ENCODE measurements at regions not wholly inside any gene's neighbourhood (a gene's known extent, or its start where the extent isn't known, plus 50 kb on each side); places are given as distances from the start of the nearest gene placed in this dataset.

DNA sequence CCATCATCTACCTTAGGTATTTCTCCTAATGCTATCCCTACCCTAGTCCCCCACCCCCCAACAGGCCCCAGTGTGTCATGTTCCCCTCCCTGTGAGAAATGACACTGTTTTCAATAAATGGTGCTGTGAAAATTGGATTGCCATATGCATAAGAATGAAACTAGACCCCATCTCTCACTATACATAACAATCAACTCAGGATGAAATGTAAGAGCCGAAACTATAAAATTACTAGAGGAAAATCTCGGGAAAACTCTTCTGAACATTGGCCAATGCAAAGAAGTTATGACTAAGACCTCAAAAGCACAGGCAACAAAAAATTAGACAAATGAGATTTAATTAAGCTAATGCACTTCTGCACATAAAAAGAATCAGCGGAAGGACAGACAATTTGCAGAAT is 138.2 kb downstream of the SUCLA2 start:
- H3K36me3 ChIP-seq (ENCODE audit: control insufficient read depth in 4 of 4, insufficient read depth in 3 of 4, low read depth in 1 of 4, low read length in 3 of 4), result no peaks in the 10 kb centered on the region
- no peaks in the 10 kb centered on the region for H3K27me3 ChIP-seq (ENCODE audit: control insufficient read depth in 4 of 4, insufficient read depth in 4 of 4, low read length in 3 of 4)
- no peak for DNase-seq (ENCODE audit: low spot score)
- no peak for TF ChIP-seq NR2F2 (IDR thresholded peaks at IDR 0.05)
- no peak for TF ChIP-seq TAF1 (conservative IDR thresholded peaks at IDR 0.05)
- TF ChIP-seq JUND (IDR thresholded peaks at IDR 0.05), result no peak
- no peak for TF ChIP-seq HNF4G (IDR thresholded peaks at IDR 0.05)
- TF ChIP-seq SP1 (IDR thresholded peaks at IDR 0.05), result no peak
- no peak overlapping the region for H3K27ac ChIP-seq (ENCODE audit: low read depth in 1 of 2, low read length in 2 of 2)
- no peaks in the 10 kb centered on the region for H3K4me1 ChIP-seq (ENCODE audit: control insufficient read depth in 4 of 4, insufficient read depth in 4 of 4, low read length in 3 of 4)
- H3K9me3 ChIP-seq (ENCODE audit: control insufficient read depth in 4 of 4, low read length in 3 of 4), result no peaks in the 10 kb centered on the region
- no peak overlapping the region for H3K4me3 ChIP-seq (ENCODE audit: low read depth in 1 of 3, low read length in 3 of 3)
- H3K9ac ChIP-seq (ENCODE audit: low read depth in 1 of 2, low read length in 2 of 2), result no peak overlapping the region
- 89% methylated on average over 3 of the region's 3 CpGs for WGBS

DNA sequence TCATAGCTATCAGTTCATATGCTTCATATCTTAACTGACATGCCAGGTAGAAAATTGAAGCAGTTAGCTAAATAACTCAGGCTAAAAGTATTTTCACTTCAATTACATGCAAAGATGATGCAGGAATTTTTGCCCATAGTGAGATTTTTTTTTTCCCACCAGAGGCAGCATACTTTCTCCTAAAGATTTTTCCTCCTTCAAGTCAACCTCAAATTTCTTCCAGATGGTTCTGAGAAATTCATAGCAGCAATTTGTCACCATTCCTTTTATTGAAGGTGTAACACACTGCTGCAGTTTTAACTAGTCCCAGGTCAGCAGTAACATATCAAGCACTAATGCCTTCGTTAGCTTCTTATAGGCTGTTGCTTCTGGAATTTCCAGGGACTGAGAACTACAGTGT is 141.9 kb downstream of the SUCLA2 start:
- no peak overlapping the region for H3K27ac ChIP-seq (ENCODE audit: low read depth in 1 of 2, low read length in 2 of 2)
- no peaks in the 10 kb centered on the region for H3K9me3 ChIP-seq (ENCODE audit: control insufficient read depth in 4 of 4, low read length in 3 of 4)
- no peak overlapping the region for H3K9ac ChIP-seq (ENCODE audit: low read depth in 1 of 2, low read length in 2 of 2)
- WGBS, result 83% methylated on average over 1 of the region's 1 CpG
- H3K36me3 ChIP-seq (ENCODE audit: control insufficient read depth in 4 of 4, insufficient read depth in 3 of 4, low read depth in 1 of 4, low read length in 3 of 4), result no peaks in the 10 kb centered on the region
- no peak for DNase-seq (ENCODE audit: low spot score)
- H3K4me3 ChIP-seq (ENCODE audit: low read depth in 1 of 3, low read length in 3 of 3), result no peak overlapping the region
- no peaks in the 10 kb centered on the region for H3K4me1 ChIP-seq (ENCODE audit: control insufficient read depth in 4 of 4, insufficient read depth in 4 of 4, low read length in 3 of 4)
- H3K27me3 ChIP-seq (ENCODE audit: control insufficient read depth in 4 of 4, insufficient read depth in 4 of 4, low read length in 3 of 4), result no peaks in the 10 kb centered on the region
- TF ChIP-seq FOXA2 (IDR thresholded peaks at IDR 0.05), result no peak
- TF ChIP-seq, protein P1, sequence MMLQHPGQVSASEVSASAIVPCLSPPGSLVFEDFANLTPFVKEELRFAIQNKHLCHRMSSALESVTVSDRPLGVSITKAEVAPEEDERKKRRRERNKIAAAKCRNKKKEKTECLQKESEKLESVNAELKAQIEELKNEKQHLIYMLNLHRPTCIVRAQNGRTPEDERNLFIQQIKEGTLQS (IDR thresholded peaks at IDR 0.05), result no peak
- TF ChIP-seq, protein P2, sequence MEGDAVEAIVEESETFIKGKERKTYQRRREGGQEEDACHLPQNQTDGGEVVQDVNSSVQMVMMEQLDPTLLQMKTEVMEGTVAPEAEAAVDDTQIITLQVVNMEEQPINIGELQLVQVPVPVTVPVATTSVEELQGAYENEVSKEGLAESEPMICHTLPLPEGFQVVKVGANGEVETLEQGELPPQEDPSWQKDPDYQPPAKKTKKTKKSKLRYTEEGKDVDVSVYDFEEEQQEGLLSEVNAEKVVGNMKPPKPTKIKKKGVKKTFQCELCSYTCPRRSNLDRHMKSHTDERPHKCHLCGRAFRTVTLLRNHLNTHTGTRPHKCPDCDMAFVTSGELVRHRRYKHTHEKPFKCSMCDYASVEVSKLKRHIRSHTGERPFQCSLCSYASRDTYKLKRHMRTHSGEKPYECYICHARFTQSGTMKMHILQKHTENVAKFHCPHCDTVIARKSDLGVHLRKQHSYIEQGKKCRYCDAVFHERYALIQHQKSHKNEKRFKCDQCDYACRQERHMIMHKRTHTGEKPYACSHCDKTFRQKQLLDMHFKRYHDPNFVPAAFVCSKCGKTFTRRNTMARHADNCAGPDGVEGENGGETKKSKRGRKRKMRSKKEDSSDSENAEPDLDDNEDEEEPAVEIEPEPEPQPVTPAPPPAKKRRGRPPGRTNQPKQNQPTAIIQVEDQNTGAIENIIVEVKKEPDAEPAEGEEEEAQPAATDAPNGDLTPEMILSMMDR (IDR thresholded peaks at IDR 0.05; ENCODE audit: low read depth, low read length, missing input control), result no peak
- TF ChIP-seq FOXA1 (IDR thresholded peaks at IDR 0.05), result no peak
- no peak for TF ChIP-seq RAD21 (IDR thresholded peaks at IDR 0.05)
- no peak for TF ChIP-seq HNF4G (IDR thresholded peaks at IDR 0.05)
- TF ChIP-seq JUND (IDR thresholded peaks at IDR 0.05), result no peak
- TF ChIP-seq EGR1 (IDR thresholded peaks at IDR 0.05; ENCODE audit: low read depth in 2 of 2), result no peak
- no peak for TF ChIP-seq YY1 (IDR thresholded peaks at IDR 0.05)
- no peak for TF ChIP-seq RXRA (IDR thresholded peaks at IDR 0.05)
- no peak for TF ChIP-seq NR2F2 (IDR thresholded peaks at IDR 0.05)
- no peak for TF ChIP-seq TAF1 (conservative IDR thresholded peaks at IDR 0.05)

DNA sequence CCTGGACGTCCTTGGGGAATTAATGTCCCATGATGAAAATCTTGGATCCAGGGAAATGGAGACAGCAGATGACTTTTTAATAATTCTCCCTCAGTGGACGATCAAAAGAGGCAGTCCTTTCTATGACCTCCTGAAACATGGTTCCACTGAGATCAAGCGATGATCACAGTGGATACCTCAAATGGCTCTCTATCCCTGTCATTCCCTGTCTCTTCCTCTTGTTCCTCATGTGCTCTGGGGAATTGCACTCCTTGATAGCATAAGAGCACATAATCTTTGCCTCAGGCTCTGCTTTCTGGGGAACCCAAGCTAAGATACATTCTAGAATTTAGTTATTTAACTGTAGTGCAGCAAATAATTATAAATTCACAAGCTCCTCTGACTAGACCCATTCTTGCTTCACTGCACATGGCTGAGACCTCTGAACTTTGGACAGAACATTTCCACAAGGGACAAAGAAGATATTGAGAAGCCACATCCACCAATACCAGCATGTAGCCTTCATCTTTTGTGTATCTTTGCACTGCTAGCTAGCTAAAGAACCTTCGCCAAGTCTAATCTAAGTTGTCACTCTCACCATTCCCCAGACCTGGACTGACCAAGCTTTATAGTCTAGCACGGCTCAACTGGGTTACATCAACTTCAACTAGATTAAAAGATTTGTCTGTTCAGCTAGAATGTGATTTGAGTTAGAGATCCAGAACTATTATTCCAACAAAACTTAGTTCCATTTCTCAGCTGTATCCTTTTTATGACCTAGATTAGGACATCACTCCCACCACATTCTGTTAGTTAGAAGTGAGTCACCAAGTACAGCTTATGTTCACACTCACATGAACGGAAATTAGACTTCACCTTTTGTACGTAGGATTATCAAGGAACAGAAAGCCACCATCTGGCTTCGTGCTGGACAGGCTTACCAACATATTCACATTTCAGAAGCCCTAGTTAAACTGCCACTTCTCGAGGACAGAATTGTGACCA is 142.7 kb downstream of the SUCLA2 start:
- 89% methylated on average over 9 of the region's 9 CpGs for WGBS
- no peaks in the 10 kb centered on the region for H3K36me3 ChIP-seq (ENCODE audit: control insufficient read depth in 4 of 4, insufficient read depth in 3 of 4, low read depth in 1 of 4, low read length in 3 of 4)
- no peaks in the 10 kb centered on the region for H3K27me3 ChIP-seq (ENCODE audit: control insufficient read depth in 4 of 4, insufficient read depth in 4 of 4, low read length in 3 of 4)
- H3K9ac ChIP-seq (ENCODE audit: low read depth in 1 of 2, low read length in 2 of 2), result no peak overlapping the region
- no peaks in the 10 kb centered on the region for H3K4me1 ChIP-seq (ENCODE audit: control insufficient read depth in 4 of 4, insufficient read depth in 4 of 4, low read length in 3 of 4)
- H3K4me3 ChIP-seq (ENCODE audit: low read depth in 1 of 3, low read length in 3 of 3), result no peak overlapping the region
- DNase-seq (ENCODE audit: low spot score), result no peak
- TF ChIP-seq SP1 (IDR thresholded peaks at IDR 0.05) (no peak), RXRA (IDR thresholded peaks at IDR 0.05) (no peak), EGR1 (IDR thresholded peaks at IDR 0.05; ENCODE audit: low read depth in 2 of 2) (no peak), RAD21 (IDR thresholded peaks at IDR 0.05) (no peak), HNF4A (conservative IDR thresholded peaks at IDR 0.05) (no peak), YY1 (IDR thresholded peaks at IDR 0.05) (no peak), HNF4G (IDR thresholded peaks at IDR 0.05) (no peak), GABPA (IDR thresholded peaks at IDR 0.05 in 1 of 2, conservative IDR thresholded peaks at IDR 0.05 in 1 of 2) (no peak)
- TF ChIP-seq, protein P3, sequence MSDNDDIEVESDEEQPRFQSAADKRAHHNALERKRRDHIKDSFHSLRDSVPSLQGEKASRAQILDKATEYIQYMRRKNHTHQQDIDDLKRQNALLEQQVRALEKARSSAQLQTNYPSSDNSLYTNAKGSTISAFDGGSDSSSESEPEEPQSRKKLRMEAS (IDR thresholded peaks at IDR 0.05), result no peak
- TF ChIP-seq, protein P2 (IDR thresholded peaks at IDR 0.05; ENCODE audit: low read depth, low read length, missing input control), result no peak
- TF ChIP-seq, protein P1 (IDR thresholded peaks at IDR 0.05), result no peak
- H3K27ac ChIP-seq (ENCODE audit: low read depth in 1 of 2, low read length in 2 of 2), result no peak overlapping the region
- H3K9me3 ChIP-seq (ENCODE audit: control insufficient read depth in 4 of 4, low read length in 3 of 4), result no peaks in the 10 kb centered on the region
